ENCODE measurements at regions not wholly inside any gene's neighbourhood (a gene's known extent, or its start where the extent isn't known, plus 50 kb on each side); places are given as distances from the start of the nearest gene placed in this dataset.

DNA sequence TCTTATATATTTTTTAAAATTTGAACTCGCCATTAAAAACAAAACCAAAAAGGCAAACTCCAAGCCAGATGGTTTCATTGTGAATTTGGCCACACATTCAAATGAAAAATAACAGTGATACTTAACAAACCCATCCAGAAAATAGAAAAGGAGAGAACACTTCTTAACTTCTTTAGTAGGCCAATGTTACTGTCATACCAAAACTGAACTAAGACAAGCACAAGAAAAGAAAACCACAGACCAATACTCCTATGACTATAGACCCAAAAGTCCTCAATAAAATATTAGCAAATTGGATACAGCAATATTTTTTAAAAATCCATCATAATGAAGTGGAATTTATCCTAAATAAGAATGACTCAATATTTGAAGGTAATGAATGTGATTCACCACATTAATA, 73.5 kb upstream of the ALDH1A3 start:
- TF ChIP-seq POLR2A (IDR thresholded peaks at IDR 0.05): no peak
- TF ChIP-seq, protein P1, sequence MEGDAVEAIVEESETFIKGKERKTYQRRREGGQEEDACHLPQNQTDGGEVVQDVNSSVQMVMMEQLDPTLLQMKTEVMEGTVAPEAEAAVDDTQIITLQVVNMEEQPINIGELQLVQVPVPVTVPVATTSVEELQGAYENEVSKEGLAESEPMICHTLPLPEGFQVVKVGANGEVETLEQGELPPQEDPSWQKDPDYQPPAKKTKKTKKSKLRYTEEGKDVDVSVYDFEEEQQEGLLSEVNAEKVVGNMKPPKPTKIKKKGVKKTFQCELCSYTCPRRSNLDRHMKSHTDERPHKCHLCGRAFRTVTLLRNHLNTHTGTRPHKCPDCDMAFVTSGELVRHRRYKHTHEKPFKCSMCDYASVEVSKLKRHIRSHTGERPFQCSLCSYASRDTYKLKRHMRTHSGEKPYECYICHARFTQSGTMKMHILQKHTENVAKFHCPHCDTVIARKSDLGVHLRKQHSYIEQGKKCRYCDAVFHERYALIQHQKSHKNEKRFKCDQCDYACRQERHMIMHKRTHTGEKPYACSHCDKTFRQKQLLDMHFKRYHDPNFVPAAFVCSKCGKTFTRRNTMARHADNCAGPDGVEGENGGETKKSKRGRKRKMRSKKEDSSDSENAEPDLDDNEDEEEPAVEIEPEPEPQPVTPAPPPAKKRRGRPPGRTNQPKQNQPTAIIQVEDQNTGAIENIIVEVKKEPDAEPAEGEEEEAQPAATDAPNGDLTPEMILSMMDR (IDR thresholded peaks at IDR 0.05): no peak
- TF ChIP-seq POLR2AphosphoS5 (IDR thresholded peaks at IDR 0.05): no peak

Data from stomach (tissue), 4 donors.